Keratinocyte (primary cell): ENCODE measurements at regions not wholly inside any gene's neighbourhood (a gene's known extent, or its start where the extent isn't known, plus 50 kb on each side); places are given as distances from the start of the nearest gene placed in this dataset.

Experiments used
- DNase-seq: peaks from one replicate; pipeline ENCODE4 v3.0.0-alpha.2; 2011; ENCODE audit warnings: low read depth, missing footprints, low spot score
- FAIRE-seq: peaks from 2 replicates; lab custom pipeline; 2011; peaks lifted over from hg19 to GRCh38; lab: Jason Lieb, UNC
- H2AFZ ChIP-seq: 2 replicates; pipeline ENCODE4 v1.6.0; 2012; ENCODE audit warnings: low read length, control low read depth, inconsistent platforms; ENCODE audit not compliant: control insufficient read depth
- H3K27ac ChIP-seq: 2 replicates; pipeline ENCODE4 v1.5.1; 2011; ENCODE audit warnings: low read length; ENCODE audit not compliant: control insufficient read depth, insufficient read depth
- H3K27me3 ChIP-seq: 3 replicates; pipeline ENCODE4 v1.6.0; 2011; ENCODE audit warnings: low read length; ENCODE audit not compliant: control insufficient read depth, insufficient read depth; ENCODE audit errors: extremely low read depth
- H3K36me3 ChIP-seq, 2 experiments: 2 replicates in 1 of 2; 3 replicates in 1 of 2; pipeline ENCODE4 v1.5.1; 2011; ENCODE audit warnings: low read length in 2 of 2, mild to moderate bottlenecking in 1 of 2; ENCODE audit not compliant: control insufficient read depth in 2 of 2, insufficient read depth in 2 of 2; ENCODE audit errors: extremely low read depth in 1 of 2
- H3K4me1 ChIP-seq: 3 replicates; pipeline ENCODE4 v1.5.1; 2011; ENCODE audit warnings: low read length; ENCODE audit not compliant: control insufficient read depth, insufficient read depth; ENCODE audit errors: extremely low read depth
- H3K4me2 ChIP-seq: 3 replicates; pipeline ENCODE4 v1.6.0; 2011; ENCODE audit warnings: low read depth, low read length; ENCODE audit not compliant: control insufficient read depth, insufficient read depth; ENCODE audit errors: extremely low read depth
- H3K4me3 ChIP-seq, 3 experiments: fragments of 200-600 bp in 1 of 3; sonication (generic) in 1 of 3; 2 replicates in 2 of 3; 3 replicates in 1 of 3; pipeline ENCODE4 v1.5.1; 2011 to 2016; ENCODE audit warnings: low read length in 3 of 3, mild to moderate bottlenecking in 3 of 3, control low read depth in 2 of 3, inconsistent platforms in 1 of 3, low read depth in 1 of 3, mixed read lengths in 1 of 3, mixed run types in 1 of 3, moderate library complexity in 1 of 3; ENCODE audit not compliant: control insufficient read depth in 2 of 3, insufficient read depth in 2 of 3; ENCODE audit errors: extremely low read depth in 1 of 3
- H3K79me2 ChIP-seq: 2 replicates; pipeline ENCODE4 v1.6.0; 2012; ENCODE audit warnings: low read length; ENCODE audit not compliant: control insufficient read depth, insufficient read depth
- H3K9ac ChIP-seq: 3 replicates; pipeline ENCODE4 v1.6.0; 2011; ENCODE audit warnings: low read length; ENCODE audit not compliant: control insufficient read depth, insufficient read depth; ENCODE audit errors: extremely low read depth
- H3K9me1 ChIP-seq: 3 replicates; pipeline ENCODE4 v1.6.0; 2011; ENCODE audit warnings: low read length; ENCODE audit not compliant: control insufficient read depth, insufficient read depth; ENCODE audit errors: extremely low read depth
- H3K9me3 ChIP-seq: 2 replicates; pipeline ENCODE4 v1.5.1; 2012; ENCODE audit warnings: low read depth, low read length; ENCODE audit not compliant: control insufficient read depth
- H4K20me1 ChIP-seq: 3 replicates; pipeline ENCODE4 v1.6.0; 2011; ENCODE audit warnings: low read length; ENCODE audit not compliant: control insufficient read depth, insufficient read depth; ENCODE audit errors: extremely low read depth
- CTCF ChIP-seq, 3 experiments: IDR thresholded peaks in 1 of 3; conservative IDR thresholded peaks in 1 of 3; optimal IDR thresholded peaks in 1 of 3; 2 replicates in 2 of 3; 3 replicates in 1 of 3; pipeline versions ENCODE3 to v1.5.1; 2011; ENCODE audit warnings: low read length in 3 of 3, mild to moderate bottlenecking in 3 of 3, moderate library complexity in 2 of 3, control low read depth in 1 of 3, inconsistent platforms in 1 of 3; ENCODE audit not compliant: insufficient read depth in 2 of 3; ENCODE audit errors: extremely low read depth in 1 of 3
- EZH2 ChIP-seq: IDR thresholded peaks from one replicate; pipeline ENCODE4 v1.6.1; 2012; ENCODE audit warnings: inconsistent platforms, mild to moderate bottlenecking, low read length, moderate library complexity
- dilution Hi-C: fragments of 300-500 bp; cut with MboI; formaldehyde crosslinking; loops from one replicate; pipeline ENCODE4 v1.7.0; 2020; ENCODE audit warnings: low sequenced_read_pairs; ENCODE audit not compliant: extremely low pct_ligation_motif_present

- FAIRE-seq: no peak
- no peak for DNase-seq
- Histone ChIP-seq H3K9me3 (no peaks in the 10 kb centered on the region), H3K27ac (no peak overlapping the region), H2AFZ (no peak overlapping the region), H4K20me1 (no peaks in the 10 kb centered on the region), H3K4me2 (no peak overlapping the region), H3K36me3 (no peaks in the 10 kb centered on the region), H3K4me3 (no peak overlapping the region), H3K9ac (no peak overlapping the region), H3K79me2 (no peaks in the 10 kb centered on the region), H3K9me1 (no peaks in the 10 kb centered on the region), H3K4me1 (no peaks in the 10 kb centered on the region), H3K27me3 (no peaks in the 10 kb centered on the region)
- TF ChIP-seq CTCF (optimal IDR thresholded peaks at IDR 0.05 in 1 of 3, IDR thresholded peaks at IDR 0.05 in 1 of 3, conservative IDR thresholded peaks at IDR 0.05 in 1 of 3; ENCODE audit: extremely low read depth in 1 of 3, insufficient read depth in 2 of 3, low read length in 3 of 3): no peak
- dilution Hi-C loops: no loop called here
Observed at GRCh38 chr12:18811273-18811672, 73.4 kb downstream of the CAPZA3 start.

DNA sequence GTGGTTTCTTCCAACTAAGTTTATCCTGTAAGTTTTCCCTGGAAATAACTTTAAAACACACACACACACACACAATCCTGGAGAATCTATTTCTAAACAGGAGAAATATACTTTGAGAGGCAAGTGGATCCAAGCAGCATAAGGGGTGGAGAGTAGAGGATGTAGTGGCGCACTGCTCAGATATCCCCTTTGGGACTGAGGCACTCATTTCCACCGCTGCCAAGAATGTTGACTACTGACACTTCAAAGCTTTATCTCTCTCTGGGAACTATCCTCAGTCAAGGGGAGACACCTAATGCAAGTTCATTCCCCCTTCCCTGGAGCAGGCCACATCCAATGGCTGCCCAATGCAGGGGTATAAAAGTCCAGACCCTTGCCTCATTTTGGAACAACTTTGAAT, 75.8 kb downstream of the CAPZA3 start:
- dilution Hi-C loops: no loop called here
- Histone ChIP-seq H3K4me3 (no peak overlapping the region), H4K20me1 (no peaks in the 10 kb centered on the region), H3K27ac (no peak overlapping the region), H3K9me3 (no peaks in the 10 kb centered on the region), H3K4me2 (no peak overlapping the region), H3K79me2 (no peaks in the 10 kb centered on the region), H3K9ac (no peak overlapping the region), H3K4me1 (no peaks in the 10 kb centered on the region), H3K9me1 (no peaks in the 10 kb centered on the region), H3K36me3 (no peaks in the 10 kb centered on the region), H2AFZ (no peak overlapping the region), H3K27me3 (no peaks in the 10 kb centered on the region)
- DNase-seq: no peak
- no peak for FAIRE-seq
- no peak for TF ChIP-seq CTCF (optimal IDR thresholded peaks at IDR 0.05 in 1 of 3, IDR thresholded peaks at IDR 0.05 in 1 of 3, conservative IDR thresholded peaks at IDR 0.05 in 1 of 3; ENCODE audit: extremely low read depth in 1 of 3, insufficient read depth in 2 of 3, low read length in 3 of 3)
- TF ChIP-seq EZH2: no peak
